GM21737 (cell line): ENCODE measurements at regions not wholly inside any gene's neighbourhood (a gene's known extent, or its start where the extent isn't known, plus 50 kb on each side); places are given as distances from the start of the nearest gene placed in this dataset.

Experiments
- ATAC-seq: cut with Tn5 transposase; IDR thresholded peaks from one replicate; pipeline ENCODE4 v1.9.1; 2021; ENCODE audit warnings: mild to moderate bottlenecking, moderate library complexity; ENCODE audit not compliant: unreplicated experiment

DNA sequence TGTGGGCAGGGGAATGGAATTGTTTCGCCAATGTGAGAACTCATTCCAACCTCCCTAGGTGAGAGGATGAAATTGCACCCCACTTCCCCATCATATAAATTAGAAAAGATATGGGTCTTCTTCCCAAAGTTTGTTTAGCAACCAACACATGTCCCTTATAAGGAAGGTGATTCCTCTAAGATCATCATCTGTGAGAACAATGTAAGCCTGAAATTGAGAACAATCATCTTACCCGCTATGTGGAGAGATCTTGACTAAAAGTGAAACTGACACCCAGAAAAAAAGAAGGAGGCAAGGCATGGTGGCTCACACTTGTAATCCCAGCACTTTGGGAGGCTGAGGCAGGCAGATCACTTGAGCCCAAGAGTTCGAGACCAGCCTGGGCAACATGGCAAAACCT, 173.2 kb upstream of the HMGA2 start:
- no peak for ATAC-seq

GRCh38 chr12:65653321-65653720, 171.0 kb upstream of the HMGA2 start:
- no peak for ATAC-seq

GRCh38 chr12:65653946-65654629, 170.2 kb upstream of the HMGA2 start:
- no peak for ATAC-seq

DNA sequence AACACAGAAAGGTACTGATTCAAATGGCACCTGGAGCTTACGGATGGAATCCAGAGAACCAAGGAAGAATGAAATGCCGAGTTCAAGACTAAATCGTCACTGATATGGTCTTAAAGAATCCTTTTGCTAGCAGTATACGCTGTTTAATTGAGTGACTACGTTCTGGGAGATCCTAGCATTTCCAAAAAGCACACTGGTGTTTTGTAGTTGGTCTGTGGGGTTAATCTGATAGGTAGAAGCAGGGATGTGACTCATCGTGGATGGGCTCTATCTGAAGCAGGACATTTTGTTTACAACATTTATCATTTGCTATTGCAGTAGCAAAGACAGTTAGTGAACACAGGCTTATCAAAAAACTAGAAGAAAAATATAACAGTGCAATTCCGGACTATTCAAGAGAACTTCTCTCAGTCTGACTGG, 169.2 kb upstream of the HMGA2 start:
- no peak for ATAC-seq

DNA sequence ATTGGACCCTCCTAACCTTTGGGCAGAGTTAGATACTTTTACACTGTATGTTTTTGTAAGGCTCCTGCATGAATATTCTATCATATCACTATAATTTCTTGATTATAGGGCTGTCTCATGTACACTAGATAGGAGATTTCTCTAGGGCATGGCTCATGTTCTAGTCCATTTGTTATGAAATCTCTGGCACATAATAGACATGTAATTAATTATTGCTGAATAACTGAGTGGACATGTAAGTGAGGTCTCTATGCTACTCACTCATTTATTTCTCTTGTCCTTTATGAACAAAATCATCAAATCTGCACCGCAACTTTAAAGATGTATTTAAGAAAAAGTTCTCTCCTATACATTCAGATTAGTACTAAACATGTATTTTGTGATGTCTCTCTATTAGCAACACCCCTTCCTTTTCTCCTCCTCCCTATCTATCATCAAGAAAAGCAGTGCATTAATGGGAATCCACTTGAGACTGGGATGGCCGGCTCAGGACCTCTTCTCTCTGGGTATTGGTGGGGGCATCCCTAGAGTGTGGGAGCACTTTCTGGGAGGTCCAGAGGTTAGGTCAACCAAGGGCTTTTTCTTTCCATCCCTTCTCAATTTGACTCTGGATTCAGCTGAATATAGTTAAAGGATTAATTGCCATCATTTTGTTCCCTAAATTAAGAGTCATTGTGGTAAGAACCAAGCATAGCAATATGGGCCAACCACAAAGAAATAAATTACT, 168.0 kb upstream of the HMGA2 start:
- ATAC-seq = no peak

DNA sequence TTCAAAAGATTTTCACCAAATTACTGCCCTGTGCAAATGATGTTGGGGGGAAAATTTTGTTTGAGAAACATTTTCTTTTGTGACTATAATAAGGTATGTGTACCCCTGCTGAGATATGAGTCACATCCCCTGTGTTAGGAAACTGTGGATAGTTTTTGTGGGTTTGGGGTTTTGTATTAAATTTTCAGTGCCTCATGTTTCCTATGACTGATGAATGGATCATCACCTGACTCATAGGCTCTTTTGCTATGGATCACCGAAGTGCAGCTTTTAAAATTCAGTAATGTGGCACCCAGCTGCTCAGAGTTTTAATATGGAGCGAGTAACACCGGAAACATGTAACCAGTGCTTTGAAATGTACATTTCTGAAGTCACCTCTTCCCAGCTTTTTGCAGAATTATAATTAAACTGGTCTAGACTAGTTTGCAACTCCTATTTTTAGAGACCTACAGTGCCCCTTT, 167.4 kb upstream of the HMGA2 start:
- ATAC-seq = no peak

- no peak for ATAC-seq
These were observed 166.6 kb upstream of the HMGA2 start for GRCh38 chr12:65657635-65658034.

DNA sequence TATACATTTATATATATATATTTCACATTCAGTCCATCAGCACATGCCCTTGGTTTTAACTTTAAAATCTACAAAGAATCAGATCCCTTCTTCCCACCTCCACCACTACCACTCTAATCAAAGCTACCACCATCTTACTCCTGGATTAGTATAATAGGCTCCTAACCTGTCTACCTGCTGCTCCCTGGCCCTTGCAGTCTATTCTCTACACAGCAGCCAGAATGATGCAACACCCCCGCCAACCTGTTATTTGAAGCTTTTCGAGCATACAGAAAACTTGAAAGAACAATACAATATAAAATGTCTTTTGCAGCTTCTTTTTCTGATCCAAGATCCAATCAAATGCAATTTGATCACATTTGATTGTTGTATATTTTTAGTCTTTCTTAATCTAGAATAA, 165.9 kb upstream of the HMGA2 start:
- no peak for ATAC-seq

DNA sequence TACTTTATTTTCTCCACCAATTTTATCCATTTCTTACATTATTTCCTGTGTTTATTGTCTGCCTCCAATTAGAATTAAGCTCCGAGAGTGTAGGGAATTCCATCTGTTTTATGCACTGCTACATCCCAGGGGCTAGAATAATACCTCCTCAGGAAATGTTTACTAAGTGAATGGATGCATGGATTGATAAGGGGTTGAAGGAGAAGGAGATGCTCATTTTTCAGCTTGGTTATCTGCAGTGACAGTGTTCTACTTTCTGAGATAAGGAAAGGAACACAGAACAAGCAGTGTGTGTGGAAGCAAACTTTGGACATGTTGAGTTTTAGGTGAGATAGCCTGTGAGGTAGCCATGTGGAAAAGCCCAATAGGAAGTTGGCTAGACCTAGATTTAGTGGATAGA, 164.6 kb upstream of the HMGA2 start:
- ATAC-seq = no peak

GRCh38 chr12:65660096-65660495, 164.2 kb upstream of the HMGA2 start:
- no peak for ATAC-seq

- ATAC-seq = no peak
These were observed 163.4 kb upstream of the HMGA2 start for GRCh38 chr12:65660836-65661235.

GRCh38 chr12:65662590-65662989, 161.7 kb upstream of the HMGA2 start:
- no peak for ATAC-seq

DNA sequence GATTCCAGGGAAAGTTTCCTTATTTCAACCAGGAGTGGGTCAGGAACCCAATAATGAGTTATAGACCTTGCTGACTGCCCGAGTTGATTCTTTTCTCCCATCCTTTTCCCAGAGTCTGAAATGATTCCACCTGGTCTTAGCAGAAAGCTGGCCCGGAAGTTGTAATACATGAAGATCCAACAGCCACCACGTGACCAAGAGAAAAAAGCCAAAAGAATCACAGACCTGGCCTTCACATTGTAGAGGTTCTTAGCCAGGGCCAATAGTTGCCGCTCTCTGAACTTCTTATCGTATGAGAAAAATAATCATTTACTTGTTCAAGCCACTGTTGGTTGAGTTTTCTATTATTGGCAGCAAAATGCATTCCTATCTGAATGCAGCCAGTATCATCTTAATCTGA, 161.2 kb upstream of the HMGA2 start:
- ATAC-seq = no peak

DNA sequence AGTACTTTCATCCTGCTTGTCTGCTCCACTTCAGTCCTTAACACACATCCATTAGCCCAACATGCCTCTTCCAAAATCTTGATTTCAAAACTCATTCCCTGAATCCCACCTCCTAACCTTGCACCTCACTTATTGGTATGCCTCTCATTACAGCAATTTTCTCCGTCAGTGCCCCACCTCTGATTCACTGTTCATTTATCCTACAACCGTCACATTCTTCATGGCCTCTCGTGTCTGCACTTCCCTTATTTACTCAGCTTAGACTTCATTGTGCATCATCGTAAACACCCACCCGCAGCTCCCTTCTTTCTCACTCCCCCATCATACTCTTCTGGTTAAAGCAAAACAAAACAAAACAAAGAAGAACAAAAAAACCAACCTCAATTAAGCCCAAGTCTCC, 160.6 kb upstream of the HMGA2 start:
- ATAC-seq = no peak

DNA sequence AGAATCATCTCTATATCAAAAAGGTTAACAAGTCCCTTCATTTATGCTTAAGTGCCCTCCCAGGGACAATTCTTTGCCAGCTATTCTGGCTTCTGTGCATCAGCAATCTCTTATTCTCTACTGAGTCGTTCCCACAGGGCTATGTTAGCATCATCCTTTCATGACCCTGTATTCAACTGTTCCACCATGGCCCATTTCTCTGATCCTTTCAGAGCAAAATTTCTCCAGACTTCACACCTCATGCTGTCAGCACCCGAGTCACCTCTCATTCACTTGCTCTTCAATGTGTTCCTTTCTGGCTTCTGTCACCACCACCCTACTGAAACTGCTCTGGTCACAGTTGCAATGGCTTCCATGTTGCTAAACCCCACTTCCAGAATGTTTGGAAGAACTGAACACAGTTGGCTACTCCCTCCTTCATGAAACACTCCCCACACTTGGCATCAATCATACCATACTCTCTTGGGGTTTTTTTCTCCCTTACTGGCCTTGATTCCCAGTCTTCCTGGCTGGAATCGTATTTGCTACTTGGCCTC, 159.5 kb upstream of the HMGA2 start:
- ATAC-seq = no peak

DNA sequence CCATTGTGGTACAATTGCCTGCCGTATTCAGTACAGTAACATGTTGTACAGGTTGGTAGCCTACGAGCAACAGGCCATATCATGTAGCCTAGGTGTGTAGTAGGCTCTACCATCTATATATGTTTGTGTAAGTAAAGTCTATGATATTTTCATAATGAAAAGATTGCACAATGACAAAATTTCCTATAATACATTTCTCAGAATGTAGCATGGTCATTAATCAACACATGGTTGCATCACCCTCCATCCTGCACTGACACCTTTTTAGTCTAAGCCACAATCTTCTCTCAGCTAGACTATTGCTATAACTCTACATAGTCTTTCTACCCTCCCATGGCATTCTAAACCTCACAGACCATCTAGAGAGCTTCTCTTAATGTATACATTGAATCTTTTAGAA, 158.5 kb upstream of the HMGA2 start:
- ATAC-seq = no peak

DNA sequence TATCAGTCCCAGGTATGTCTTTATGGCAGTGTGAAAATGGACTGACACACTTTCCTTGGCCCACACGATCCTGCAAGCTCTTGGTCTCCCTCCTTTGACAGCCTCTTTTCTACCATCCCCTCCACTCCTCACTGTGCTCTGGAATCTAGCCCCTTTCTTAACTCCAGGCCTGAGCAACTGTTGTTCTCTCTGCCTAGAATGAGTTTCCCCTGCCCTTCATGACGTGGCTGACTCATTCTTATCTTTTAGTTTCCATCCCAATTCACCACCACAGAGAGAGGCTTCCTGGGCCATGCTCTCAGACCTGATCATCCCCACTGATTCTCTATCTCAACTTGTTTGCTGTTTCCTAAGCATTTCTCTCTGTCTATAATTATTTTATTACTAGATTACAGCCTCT, 157.4 kb upstream of the HMGA2 start:
- no peak for ATAC-seq

- no peak for ATAC-seq
These were observed 156.4 kb upstream of the HMGA2 start for GRCh38 chr12:65667932-65668331.

DNA sequence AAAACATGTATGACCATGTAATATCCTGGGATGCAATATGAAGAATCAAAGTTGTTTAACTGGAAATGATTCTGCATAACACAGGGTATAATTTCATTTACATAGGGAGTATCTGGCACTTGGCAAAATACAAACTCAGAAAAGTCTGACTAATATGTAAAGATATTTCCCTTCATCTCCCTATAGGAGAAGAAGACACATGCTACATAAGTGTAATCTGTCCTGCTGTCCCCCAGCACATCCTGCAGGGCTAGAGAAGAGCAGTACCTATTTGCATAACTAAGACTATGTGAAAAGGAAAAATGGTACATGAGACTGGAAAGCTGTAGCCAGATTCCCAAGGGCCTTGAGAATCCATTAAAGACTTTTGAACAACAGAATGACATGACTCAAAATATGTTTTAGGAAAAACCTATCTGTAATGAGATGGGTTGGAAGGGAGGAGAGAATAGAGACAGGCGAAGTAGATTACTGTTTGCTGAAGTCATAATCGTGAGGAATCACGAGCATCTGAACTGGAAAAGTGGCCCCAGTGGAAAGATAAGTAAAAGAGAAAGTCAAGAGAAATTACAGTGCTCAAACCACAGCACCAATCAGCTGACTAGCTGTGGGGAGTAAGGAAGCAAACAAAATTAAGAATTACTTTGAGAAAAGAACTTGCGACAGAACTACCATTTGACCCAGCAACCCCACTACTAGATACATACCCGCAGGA, 155.1 kb upstream of the HMGA2 start:
- no peak for ATAC-seq

DNA sequence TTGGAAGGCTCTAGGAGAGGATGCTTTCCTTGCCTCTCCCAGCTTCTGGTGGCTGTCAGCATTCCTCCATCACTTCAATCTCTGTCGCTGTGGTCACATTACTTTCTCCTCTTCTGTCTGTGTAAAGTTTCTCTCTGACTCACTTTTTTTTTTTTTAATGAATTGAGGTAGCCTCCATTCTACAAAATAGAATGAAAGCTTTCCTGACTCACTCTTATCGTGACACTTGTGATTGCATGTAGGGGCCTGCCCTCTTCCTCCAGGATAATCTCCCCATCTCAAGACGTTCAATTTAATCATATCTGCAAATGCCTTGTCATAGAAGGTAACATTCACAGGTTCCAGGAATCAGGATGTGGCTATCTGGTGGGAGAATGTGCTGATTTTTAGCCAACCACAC, 153.5 kb upstream of the HMGA2 start:
- no peak for ATAC-seq

DNA sequence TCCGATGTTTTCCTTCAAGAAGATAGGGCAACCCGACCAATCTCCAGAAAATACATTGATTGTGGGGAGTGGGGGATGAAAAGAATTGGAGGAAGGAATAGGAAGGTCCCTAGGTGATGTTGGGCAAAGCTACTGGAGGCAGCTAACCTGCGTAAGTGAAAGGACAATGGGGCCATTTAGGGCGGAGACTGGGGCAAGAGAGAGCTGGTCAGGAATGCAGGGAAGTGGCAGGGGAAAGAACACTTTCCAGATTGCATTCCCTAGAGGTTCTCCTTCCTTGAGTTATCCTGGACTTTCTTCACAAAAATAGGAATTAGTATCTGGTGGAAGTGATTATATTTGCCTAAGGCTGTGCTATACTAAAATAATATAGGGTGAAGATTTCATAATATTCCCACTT, 151.8 kb upstream of the HMGA2 start:
- no peak for ATAC-seq
